HG02571 (cell line): ENCODE measurements at regions not wholly inside any gene's neighbourhood (a gene's known extent, or its start where the extent isn't known, plus 50 kb on each side); places are given as distances from the start of the nearest gene placed in this dataset.

Source experiments
- ATAC-seq: cut with Tn5 transposase; IDR thresholded peaks from one replicate; pipeline ENCODE4 v1.9.1; 2021; ENCODE audit warnings: mild to moderate bottlenecking, moderate library complexity; ENCODE audit not compliant: unreplicated experiment

- ATAC-seq: no peak
Measured at GRCh38 chr4:71270901-71271300, 67.9 kb upstream of the SLC4A4 start.

GRCh38 chr4:71272976-71273375, 65.8 kb upstream of the SLC4A4 start:
- no peak for ATAC-seq

DNA sequence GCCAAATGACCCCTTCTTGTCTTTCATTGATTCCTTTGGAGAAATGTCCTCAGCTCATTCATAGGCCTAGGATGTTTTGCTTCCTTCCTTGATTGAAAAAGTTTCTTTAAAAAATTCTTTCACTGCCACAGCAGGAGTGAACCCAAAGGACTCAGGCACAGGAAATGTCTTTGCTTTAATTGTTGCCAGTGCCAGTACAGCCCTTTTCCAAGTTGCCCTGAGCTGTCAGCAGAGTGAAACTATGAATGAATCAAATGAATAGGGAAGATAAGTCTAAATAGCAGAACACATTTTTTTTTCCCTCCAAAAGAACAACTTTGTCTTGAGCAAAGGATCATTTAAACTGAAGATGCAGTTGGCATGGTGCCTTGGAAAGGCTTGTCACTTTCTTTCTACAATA, 63.8 kb upstream of the SLC4A4 start:
- ATAC-seq: no peak

DNA sequence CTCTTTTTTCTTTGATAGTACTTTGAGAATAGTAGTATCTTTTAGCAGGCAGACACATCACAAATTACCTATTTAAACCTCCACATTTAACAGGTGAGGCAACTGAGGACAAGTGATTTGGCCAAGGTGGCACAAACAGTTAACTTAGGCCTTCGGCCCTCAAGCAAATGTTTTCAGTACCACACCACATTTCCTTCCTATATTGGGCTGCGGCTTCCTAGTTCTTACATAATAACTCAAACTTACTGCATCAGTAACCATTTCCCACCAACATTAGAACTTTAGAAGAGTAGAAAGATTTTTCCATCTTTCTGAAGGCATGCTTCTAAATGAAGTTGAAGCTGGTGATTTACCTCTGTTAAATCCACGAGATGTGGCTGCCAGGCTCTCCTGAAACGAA, 63.2 kb upstream of the SLC4A4 start:
- no peak for ATAC-seq

DNA sequence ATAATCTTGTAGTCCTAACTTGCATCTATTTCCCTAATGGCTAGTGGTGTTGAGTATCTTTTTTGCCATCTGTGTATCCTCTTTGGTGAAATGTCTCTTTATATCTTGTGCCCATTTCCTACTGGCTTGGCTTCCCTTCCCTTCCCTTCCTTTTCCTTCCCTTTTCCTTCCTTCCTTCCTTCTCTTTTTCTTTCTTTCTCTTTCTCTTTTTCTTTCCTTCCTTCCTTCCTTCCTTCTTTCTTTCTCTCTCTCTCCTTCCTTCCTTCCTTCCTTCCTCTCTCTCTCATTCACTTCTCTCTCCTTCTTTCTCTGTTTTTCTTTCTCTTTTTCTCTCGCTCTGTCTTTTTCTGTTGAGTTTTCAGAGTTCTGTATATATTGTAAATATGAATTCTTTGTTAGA, 61.5 kb upstream of the SLC4A4 start:
- ATAC-seq: no peak

DNA sequence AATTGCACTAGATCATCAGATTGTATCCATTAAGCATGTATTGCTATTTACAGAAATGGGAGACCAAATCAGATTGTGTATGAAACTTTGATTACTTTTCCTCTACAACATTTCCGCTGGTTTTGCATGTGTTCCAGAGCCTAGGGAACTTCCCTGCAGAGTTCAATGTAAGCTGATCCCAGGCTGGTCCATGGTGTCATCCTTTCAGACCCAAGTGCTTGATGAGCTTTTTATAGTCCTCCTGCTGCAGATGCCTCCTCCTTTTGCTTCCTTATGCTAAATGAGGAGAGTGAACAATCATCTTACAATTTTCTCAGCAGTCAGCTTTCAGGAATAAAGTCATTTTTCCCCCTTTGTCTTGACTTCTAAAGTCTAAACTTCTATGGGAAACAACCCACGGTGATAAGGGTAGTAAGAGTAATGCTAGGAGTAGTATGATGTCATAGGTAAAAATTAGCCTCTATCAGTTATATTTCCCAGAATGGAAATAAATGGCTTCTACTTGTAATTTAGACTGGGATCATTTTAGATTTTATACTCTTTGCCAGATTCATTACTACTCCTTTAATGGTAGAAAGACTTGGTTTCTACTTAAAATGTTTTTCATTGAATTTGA, 55.1 kb upstream of the SLC4A4 start:
- ATAC-seq: no peak

DNA sequence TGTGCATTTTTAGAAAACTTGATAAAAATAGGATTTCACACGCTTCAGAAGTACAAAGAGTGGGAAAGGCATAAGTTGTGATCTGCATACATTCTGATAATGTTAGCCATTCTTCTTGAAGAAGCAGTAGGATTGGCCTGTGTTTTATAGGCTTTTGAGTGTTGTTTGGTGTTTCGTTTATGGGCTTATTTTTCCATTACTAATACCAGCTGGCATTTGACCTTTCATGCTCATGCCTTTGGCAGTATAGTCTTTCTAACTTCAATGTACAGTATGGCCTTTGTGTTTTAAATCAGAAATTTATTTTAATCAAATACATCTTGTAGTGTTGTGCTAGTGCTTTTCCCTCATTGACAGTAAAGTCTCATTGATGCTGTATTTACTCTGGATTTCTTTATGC, 51.5 kb upstream of the SLC4A4 start:
- ATAC-seq: no peak

DNA sequence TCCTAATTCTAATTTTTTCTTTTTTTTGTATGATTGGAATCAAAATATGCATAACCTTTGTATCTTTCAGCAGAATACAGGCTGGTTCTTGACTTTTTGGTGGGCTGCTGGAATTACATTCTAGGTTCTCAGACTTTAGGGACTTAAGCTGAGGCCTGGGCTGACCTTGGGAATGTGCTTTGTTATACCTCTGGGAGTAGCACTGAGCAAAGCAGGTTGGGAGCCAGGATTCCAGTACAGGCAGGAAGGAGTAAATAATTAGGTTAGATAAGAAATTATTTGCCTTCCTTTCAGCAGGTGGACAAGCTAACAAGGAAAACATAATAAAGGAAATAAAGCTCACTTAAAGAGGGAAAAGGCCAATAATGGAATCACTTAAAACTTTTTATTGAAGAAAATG, 49.9 kb upstream of the SLC4A4 start:
- ATAC-seq: no peak
